GM19324 (cell line): ENCODE measurements at regions not wholly inside any gene's neighbourhood (a gene's known extent, or its start where the extent isn't known, plus 50 kb on each side); places are given as distances from the start of the nearest gene placed in this dataset.
"Not testable (repeated sequence)": the region's sequence is repeated elsewhere in the genome, so short reads cannot be mapped to it uniquely, and the experiment has no call there.

Experiments used
- ATAC-seq: cut with Tn5 transposase; IDR thresholded peaks from one replicate; pipeline ENCODE4 v1.9.1; 2021; ENCODE audit warnings: mild to moderate bottlenecking, moderate library complexity; ENCODE audit not compliant: unreplicated experiment, low FRiP score

DNA sequence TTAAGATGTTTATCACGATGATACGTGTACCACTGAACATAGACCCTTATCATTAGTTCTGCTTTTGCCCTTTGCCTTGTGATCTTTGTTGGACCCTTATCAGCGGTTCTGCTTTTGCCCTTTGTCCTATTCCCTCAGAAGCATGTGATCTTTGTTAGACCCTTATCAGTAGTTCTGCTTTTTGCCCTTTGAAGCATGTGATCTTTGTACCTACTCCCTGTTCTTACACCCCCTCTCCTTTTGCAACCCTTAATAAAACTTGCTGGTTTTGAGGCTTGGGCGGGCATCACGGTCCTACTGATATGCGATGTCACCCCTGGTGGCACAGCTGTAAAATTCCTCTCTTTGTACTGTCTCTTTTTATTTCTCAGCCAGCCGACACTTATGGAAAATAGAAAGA, 117.0 kb downstream of the SDHAF3 start:
- ATAC-seq, result not testable (repeated sequence)

- no peak for ATAC-seq
Measured at GRCh38 chr7:97246317-97246716, 128.8 kb downstream of the SDHAF3 start.

DNA sequence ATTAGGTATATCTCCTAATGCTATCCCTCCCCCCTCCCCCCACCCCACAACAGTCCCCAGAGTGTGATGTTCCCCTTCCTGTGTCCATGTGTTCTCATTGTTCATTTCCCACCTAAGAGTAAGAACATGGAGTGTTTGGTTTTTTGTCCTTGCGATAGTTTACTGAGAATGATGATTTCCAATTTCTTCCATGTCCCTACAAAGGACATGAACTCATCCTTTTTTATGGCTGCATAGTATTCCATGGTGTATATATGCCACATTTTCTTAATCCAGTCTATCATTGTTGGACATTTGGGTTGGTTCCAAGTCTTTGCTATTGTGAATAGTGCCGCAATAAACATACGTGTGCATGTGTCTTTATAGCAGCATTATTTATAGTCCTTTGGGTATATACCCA, 140.7 kb downstream of the SDHAF3 start:
- not testable (repeated sequence) for ATAC-seq

- no peak for ATAC-seq
Measured at GRCh38 chr7:97269741-97270140, 152.2 kb downstream of the SDHAF3 start.

DNA sequence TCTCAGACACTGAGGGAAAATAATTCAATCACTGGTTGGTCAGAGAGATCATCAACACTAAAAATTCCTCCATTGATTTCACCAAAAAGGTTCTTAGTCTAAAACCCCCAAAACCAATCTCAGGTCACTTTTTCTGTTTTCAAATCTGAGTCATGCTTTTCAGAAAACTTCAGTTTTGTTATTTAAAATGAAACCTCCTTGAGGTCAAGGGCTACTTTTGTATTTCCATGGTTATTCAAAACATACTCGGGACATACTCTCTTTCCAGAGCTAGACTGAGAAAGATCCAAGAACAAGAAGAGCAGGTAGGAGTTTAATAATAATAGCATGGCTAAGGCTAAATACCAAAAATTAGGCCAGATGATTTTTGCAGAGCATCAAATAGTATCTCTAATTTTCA, 152.8 kb downstream of the SDHAF3 start:
- ATAC-seq, result no peak

GRCh38 chr7:97271619-97272018, 154.1 kb downstream of the SDHAF3 start:
- ATAC-seq, result no peak

GRCh38 chr7:97272237-97272975, 154.9 kb downstream of the SDHAF3 start:
- ATAC-seq, result peak; percentile 70

- ATAC-seq, result no peak
Measured at GRCh38 chr7:97275475-97275874, 158.0 kb downstream of the SDHAF3 start.

DNA sequence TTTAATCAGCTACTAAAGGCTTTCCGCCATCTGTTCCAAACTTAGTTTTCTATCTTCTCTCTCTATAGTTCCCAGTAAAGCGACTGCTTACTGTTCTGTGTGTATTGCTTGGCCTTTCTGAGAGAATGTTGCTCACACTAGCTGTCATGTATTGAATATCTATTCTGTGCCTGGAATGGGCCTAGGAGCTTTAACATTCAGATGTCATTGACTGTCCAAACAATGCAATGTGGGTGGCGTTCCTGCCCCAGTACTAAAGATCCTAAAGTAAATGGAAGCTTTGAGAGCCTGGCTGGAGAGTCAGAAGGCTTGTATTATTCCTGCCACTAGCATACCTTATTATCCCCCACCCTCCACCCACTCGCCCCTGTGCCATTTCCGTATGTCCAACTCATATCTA, 163.5 kb downstream of the SDHAF3 start:
- ATAC-seq, result no peak

DNA sequence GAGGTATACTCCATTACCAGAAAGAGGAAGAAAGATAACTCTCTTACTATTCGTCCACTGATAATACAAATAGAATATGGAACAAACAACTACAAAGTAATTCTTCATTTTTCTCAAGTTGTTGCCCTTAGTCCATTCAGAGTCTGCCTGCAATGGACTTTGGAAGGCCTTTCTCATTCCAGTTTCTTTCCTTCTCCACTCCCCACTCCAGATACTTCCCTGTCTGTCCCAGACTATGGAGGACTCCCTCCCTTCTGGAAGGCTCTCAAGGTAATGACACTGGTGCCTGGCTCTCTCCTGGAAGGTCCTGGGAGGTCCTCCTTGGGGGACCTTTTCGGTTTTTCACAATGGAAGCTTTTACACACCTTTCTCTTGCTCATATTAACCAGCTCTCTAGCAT, 167.8 kb downstream of the SDHAF3 start:
- no peak for ATAC-seq

DNA sequence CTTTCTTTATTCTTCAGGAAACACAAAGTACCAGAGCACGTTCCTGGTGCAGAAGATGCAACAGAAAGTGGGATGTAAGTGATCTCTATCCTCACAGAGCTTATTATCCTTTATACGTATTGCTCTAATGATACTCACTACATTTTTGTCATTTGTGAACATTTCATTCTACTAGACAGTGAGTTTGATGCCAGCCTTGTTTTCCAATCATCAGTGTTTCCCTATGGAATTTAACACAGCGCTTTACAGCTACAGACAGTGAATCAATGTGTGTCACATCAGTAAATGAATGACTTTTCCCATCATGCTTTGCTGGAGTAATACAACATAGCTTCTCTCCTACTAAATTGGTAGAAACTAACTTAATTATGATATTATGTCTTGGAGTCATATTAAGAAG, 175.5 kb downstream of the SDHAF3 start:
- ATAC-seq, result no peak

GRCh38 chr7:97298561-97298960, 181.1 kb downstream of the SDHAF3 start:
- no peak for ATAC-seq

GRCh38 chr7:97305589-97305988, 188.1 kb downstream of the SDHAF3 start:
- ATAC-seq, result no peak

DNA sequence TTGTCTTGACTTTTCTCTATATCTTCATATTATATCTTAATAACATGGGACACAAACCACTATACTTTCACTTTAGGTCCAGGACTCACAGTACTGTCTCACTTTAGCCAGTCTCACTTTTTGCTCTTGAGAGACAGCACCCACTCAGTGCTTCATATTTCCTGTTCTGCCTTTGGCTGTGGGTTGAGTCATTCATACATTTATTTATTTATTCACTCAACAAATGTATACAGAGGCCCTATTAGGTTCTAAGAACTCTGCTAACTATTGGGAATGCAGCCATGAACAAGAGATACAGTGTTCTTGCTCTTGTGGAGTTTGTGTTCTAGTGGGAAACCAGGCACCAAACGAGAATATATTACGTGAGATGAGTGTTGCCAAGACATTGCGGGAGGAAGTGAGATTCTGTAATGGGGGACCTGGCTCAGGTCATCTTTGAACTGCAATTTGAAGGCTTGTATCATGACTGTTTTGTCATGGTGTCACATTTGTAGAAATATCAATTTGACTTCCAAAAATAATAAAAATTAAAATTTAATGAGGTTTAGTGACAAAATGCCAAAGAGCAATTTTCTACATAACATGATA, 190.1 kb downstream of the SDHAF3 start:
- ATAC-seq, result no peak

- ATAC-seq, result no peak
Measured at GRCh38 chr7:97313900-97314299, 196.4 kb downstream of the SDHAF3 start.

GRCh38 chr7:97317575-97317974, 200.1 kb downstream of the SDHAF3 start:
- ATAC-seq, result no peak

DNA sequence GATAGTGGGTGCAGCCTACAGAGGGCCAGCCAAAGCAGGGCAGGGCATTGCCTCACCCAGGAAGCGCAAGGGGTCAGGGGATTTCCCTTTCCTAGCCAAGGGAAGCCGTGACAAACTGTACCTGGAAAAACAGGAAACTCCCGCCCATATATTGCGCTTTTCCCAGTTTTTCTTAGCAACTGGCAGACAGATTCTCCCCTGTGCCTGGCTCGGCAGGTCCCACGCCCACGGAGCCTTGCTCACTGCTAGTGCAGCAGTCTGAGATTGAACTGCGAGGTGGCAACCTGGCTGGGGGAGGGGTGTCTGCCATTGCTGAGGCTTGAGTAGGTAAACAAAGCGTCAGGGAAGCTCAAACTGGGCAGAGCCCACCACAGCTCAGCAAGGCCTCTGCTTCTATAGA, 212.4 kb downstream of the SDHAF3 start:
- ATAC-seq, result not testable (repeated sequence)

DNA sequence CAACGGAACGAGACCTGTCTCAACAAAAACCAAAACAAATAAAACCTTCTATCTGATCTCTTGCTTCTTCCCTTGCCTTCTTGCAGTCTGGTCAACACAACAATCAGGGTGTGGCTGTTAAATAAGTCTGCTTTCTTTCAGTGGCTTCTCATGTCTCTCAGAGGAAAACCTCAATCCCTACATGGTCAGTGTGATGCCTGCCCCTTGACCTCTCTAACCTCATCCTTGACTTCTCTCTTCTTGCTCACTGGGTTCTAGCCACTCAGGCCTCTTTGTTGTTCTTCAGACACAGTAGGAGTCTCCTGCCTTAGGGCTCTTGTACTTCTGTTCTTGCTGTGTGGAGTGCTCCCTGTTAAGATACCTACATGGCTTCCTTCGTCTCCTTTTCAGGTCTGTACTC, 220.4 kb downstream of the SDHAF3 start:
- ATAC-seq, result no peak

- no peak for ATAC-seq
Measured at GRCh38 chr7:97342512-97342911, 225.0 kb downstream of the SDHAF3 start.

GRCh38 chr7:97346349-97346748, 228.9 kb downstream of the SDHAF3 start:
- ATAC-seq, result no peak

GRCh38 chr7:97351488-97351887, 234.0 kb downstream of the SDHAF3 start:
- no peak for ATAC-seq

GRCh38 chr7:97357459-97357858, 240.0 kb downstream of the SDHAF3 start:
- ATAC-seq, result no peak
